ENCODE measurements at regions not wholly inside any gene's neighbourhood (a gene's known extent, or its start where the extent isn't known, plus 50 kb on each side); places are given as distances from the start of the nearest gene placed in this dataset.

GRCh38 chr13:75092143-75092542 is 389.8 kb downstream of the TBC1D4 start:
- no peak for TF ChIP-seq CTCF (IDR thresholded peaks at IDR 0.05; ENCODE audit: low read depth, low read length)
- no peak for TF ChIP-seq MYC (IDR thresholded peaks at IDR 0.05; ENCODE audit: low read depth, low read length)
- TF ChIP-seq POLR2A (IDR thresholded peaks at IDR 0.05; ENCODE audit: extremely low read depth, insufficient read length), result no peak

Measured in NB4 (cell line).